ENCODE measurements at regions not wholly inside any gene's neighbourhood (a gene's known extent, or its start where the extent isn't known, plus 50 kb on each side); places are given as distances from the start of the nearest gene placed in this dataset.

DNA sequence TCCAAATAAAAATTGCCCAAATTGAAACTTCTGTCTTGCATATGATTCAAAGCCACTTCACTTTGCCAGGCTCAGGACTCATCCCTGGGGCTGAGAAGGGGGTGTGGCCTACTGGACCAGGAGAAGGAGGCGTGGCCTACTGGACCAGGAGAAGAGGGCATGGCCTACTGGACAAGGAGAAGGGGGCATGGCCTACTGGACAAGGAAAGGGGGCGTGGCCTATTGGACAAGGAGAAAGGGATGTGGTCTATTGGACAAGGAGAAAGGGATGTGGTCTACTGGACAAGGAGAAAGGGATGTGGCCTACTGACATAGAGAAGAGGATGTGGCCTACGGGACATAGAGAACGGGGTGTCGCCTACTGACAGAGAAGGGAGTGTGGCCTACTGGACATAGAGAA is 405.3 kb downstream of the RRAGC start:
- DNase-seq: no peak

DNA sequence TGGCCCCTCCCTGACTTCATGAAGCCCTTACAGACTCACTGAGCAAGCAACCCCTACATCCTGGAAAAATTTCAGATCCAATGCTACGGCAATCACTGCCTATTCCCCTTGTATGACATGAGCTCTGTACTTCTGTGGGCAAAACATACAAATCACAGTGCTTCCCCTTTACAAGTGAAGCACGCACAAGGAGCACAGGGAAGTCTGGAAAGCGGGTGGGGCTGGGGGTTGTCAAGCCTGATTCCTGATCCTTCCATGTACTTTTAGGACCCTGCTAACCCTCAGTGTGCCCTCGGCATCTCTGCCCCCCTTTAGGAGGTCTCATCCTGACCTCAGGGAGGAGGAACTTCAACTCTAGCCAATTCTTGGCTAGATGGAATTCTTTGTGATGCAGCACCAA is 405.7 kb upstream of the POU3F1 start:
- no peak for DNase-seq

GRCh38 chr1:38451541-38451993 is 405.0 kb upstream of the POU3F1 start:
- no peak for DNase-seq

- no peak for DNase-seq
Measured at GRCh38 chr1:38448893-38449292, 402.3 kb upstream of the POU3F1 start.

GRCh38 chr1:38446936-38447335 is 400.3 kb upstream of the POU3F1 start:
- DNase-seq: no peak

DNA sequence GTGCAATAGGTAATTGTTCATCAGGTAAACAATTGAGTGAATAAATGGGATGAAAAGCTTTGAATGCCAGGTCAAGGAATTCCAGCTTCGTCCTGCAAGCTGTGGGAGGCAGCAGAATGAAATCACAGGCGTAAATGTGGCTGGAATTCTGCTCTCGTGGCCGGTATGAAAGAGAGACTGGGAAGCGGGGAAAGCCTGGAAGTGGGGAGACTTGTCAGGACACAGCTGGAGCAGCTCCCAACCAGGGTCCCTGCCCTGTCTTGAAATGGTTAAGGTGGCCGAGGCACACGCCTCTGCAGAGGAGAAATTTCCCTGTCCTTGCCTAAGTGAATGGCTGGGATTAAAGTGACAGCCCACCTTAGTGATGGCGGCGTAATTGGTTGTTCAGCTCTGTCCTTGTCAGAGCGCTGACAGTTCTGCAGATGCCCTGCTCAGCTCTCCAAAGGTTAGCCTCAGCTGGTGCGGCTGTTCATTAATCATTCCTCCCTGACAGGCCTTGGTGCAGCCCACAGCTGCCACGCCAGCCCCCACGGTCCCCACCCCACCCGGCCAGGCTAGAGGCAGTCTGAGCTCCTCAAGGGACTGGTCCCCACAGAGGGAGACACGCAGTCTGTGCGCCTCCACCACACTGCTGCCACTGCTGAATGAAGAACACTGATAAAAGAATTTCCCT is 398.3 kb upstream of the POU3F1 start:
- no peak for DNase-seq

DNA sequence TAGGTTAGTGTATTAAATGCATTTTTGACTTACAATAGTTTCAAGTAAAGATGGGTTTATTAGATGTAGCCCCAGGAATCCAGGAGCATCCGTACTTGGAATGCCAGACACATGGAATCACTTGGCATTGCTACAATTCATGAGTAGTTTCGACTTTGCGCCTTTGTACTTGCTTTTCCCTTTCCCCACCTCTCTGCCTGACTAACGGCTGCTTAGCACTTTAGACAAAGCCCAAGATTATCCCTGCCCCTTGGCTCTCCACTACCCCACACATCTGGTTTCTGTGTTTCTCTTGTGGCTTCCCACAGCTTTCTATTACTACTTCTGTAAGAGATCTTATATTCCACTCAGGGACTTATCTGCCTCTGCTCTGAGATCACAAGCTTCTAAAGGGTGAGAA is 397.7 kb upstream of the POU3F1 start:
- DNase-seq: no peak

DNA sequence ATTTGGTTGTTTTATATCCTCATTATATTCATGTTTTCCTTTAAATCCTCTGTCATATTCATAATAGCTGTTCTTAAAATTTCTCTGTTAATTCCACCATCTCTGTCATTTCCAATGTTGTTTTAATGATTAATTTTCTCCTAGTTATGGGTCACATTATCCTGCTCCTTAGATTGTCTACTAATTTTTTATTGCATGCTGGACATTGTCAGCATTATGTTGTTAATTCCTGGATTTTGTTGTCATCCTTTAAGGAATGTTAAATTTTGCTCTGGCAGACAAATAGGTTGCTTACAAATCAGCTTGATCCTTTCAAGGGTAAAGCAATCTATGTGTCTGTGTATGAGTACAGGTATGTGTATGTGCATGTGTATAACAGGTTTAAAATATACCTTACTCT is 393.8 kb upstream of the POU3F1 start:
- no peak for DNase-seq

DNA sequence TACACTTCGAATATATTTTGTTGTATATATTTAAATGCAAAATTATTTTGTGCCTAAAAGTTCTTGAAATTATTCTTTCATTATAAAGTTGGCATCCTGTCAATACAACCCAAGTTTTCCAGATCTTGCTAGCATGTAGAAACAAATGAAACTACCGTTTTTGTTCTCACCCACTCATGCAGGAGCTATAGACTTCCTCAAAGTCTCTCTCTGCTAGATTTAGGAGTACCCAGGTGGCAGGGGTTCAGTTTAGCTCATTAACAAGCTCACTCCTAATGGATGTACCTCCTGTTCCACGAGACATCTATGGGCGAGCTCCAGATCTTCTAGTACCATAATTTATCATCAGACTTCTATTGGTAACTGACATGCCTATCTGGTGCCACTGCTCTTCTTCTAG is 390.2 kb upstream of the POU3F1 start:
- no peak for DNase-seq

DNA sequence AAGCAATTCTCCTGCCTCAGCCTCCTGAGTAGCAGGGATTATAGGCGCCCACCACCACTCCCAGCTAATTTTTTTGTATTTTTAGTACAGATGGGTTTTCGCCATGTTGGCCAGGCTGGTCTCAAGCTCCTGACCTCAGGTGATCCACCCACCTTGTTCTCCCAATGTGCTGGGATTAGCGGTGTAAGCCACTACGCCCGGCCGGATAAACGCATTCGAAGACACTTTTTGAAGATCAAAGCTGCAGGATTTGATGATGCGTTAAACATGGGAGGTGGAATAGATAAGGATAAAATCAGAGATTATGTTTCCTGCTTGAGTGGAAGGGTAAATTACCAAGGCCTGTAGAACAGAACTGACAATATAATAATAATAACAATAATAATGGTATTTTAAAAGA is 389.4 kb upstream of the POU3F1 start:
- no peak for DNase-seq

DNA sequence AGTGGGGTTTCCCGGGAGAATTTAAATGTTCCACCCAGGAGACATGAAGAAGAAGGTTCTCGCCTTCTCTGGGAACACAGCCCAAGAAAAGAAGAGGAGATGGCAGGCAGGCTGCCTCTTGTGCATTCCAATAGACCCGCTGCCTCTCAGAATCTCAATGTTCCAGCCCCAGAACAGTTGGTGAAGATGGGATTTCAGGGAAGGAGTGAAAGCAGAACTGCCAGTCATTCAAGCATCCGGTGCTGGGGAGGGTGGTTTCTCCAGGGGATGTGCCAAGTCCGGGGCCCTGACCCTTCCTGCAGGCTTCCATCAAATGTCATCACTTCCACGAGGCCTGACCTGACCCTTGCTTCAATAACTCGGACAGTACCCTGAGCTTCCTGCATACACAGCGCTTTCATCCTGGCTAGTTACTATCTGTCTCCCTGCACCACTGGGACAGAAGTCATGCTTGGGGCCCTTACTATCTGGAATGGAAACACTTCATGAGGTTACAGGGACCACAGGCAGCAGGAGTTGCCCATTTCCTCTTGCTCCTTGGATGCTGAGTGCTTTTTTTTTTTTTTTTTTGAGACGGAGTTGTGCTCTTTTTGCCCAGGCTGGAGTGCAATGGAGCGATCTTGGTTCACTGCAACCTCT is 386.6 kb upstream of the POU3F1 start:
- no peak for DNase-seq

GRCh38 chr1:38431535-38432376 is 385.2 kb upstream of the POU3F1 start:
- no peak for DNase-seq

GRCh38 chr1:38430949-38431348 is 384.4 kb upstream of the POU3F1 start:
- DNase-seq: no peak

GRCh38 chr1:38424677-38425076 is 378.1 kb upstream of the POU3F1 start:
- DNase-seq: no peak

DNA sequence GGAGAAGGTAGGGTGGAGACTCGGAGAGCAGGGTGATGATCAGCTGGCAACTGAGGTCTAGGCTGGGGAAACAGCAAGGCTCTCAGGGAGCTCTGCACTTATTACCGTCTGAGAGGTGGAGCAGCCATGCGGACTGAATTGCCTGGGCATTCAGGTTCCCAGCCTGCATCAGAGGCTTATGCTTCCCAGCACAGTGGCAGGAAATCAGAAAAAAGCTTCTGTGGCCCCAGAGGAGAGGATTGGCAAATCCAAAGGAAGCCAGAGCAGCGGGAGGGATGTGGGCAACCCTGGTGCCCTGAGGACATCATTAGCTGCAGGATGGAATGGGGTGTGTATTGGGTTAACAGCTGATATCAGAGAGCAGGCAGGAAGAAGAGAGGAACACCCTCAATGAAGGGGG is 374.1 kb upstream of the POU3F1 start:
- no peak for DNase-seq

- DNase-seq: no peak
Measured at GRCh38 chr1:38418195-38419030, 371.8 kb upstream of the POU3F1 start.

- no peak for DNase-seq
Measured at GRCh38 chr1:38403667-38404066, 357.1 kb upstream of the POU3F1 start.

GRCh38 chr1:38402230-38402815 is 355.7 kb upstream of the POU3F1 start:
- DNase-seq: no peak

GRCh38 chr1:38396606-38397005 is 350.0 kb upstream of the POU3F1 start:
- no peak for DNase-seq

GRCh38 chr1:38394303-38394702 is 347.7 kb upstream of the POU3F1 start:
- no peak for DNase-seq

- DNase-seq: no peak
Measured at GRCh38 chr1:38392861-38393260, 346.3 kb upstream of the POU3F1 start.

DNA sequence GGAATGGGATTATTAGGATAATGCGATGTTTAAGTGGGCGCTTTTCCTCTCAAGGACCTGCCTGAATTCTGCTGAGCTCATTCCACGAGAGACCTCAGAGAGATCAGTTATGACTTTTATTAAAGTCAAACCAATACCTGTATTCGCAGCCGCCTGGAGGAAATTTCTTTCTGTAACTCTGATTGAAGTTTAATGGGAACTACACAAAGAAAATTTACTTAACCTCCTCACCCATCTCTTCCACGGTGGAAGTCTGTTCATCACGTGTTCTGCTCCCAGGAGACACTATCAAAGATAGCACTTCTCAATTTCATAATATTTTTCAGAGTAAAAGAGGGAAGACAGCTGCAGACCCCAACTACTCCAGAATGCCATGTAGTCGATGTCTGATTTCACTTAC is 334.7 kb upstream of the POU3F1 start:
- no peak for DNase-seq

DNA sequence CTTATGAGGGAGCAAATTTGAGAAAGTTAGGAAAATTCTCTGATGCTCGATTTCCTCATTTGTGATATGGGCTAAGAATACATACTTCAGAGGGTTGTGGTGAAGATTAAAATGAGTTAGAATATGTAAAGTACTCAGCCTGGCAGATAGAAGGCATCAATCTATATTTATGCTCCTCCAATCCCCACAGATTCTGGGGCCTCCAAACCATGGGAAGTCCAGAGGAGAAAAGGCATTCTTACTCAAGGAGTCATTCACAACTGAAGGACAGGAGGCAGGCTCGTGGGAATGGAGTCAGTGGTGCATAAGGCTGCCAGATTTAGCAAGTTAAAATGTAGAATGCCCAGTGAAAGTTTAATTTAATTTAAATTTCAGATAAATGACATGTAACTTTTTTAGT is 330.0 kb upstream of the POU3F1 start:
- DNase-seq: no peak
